Stomach smooth muscle (tissue), 2 donors: ENCODE measurements at regions not wholly inside any gene's neighbourhood (a gene's known extent, or its start where the extent isn't known, plus 50 kb on each side); places are given as distances from the start of the nearest gene placed in this dataset.

ENCODE experiments used
- H3K27ac ChIP-seq: one replicate; pipeline ENCODE4 v1.7.0; 2013; ENCODE audit warnings: mild to moderate bottlenecking, low read length, inconsistent platforms
- H3K27me3 ChIP-seq, 2 donors: one replicate each; pipeline ENCODE4 v1.7.0; 2013; ENCODE audit warnings: low read length in 2 of 2; ENCODE audit not compliant: insufficient read depth in 2 of 2, control insufficient read depth in 1 of 2
- H3K36me3 ChIP-seq, 2 donors: one replicate each; pipeline ENCODE4 v1.7.0; 2013; ENCODE audit warnings: low read length in 2 of 2; ENCODE audit not compliant: control insufficient read depth in 2 of 2, insufficient read depth in 2 of 2
- H3K4me1 ChIP-seq: one replicate; pipeline ENCODE4 v1.7.0; 2013; ENCODE audit warnings: low read length; ENCODE audit not compliant: control insufficient read depth, insufficient read depth
- H3K4me3 ChIP-seq, 2 donors: one replicate each; pipeline ENCODE4 v1.7.0; 2013; ENCODE audit warnings: low read length in 2 of 2
- H3K9ac ChIP-seq, 2 donors: one replicate each; pipeline ENCODE4 v1.7.0; 2013; ENCODE audit warnings: low read length in 2 of 2, mild to moderate bottlenecking in 1 of 2
- H3K9me3 ChIP-seq, 2 donors: one replicate each; pipeline ENCODE4 v1.7.0; 2013; ENCODE audit warnings: low read length in 2 of 2; ENCODE audit not compliant: control insufficient read depth in 2 of 2
- donor health status: healthy.
- donor health status: Pancreatic carcinoma.

GRCh38 chr12:29971446-29971845 is 187.7 kb upstream of the TMTC1 start:
- H3K36me3 ChIP-seq, result no peaks in the 10 kb centered on the region
- H3K4me3 ChIP-seq, result no peak overlapping the region
- no peak overlapping the region for H3K9ac ChIP-seq
- H3K4me1 ChIP-seq, result no peaks in the 10 kb centered on the region
- H3K27me3 ChIP-seq, result no peaks in the 10 kb centered on the region
- no peak overlapping the region for H3K27ac ChIP-seq
- H3K9me3 ChIP-seq, result no peaks in the 10 kb centered on the region

GRCh38 chr12:29970501-29970900 is 186.8 kb upstream of the TMTC1 start:
- H3K4me3 ChIP-seq, result no peak overlapping the region
- H3K27me3 ChIP-seq, result no peaks in the 10 kb centered on the region
- H3K4me1 ChIP-seq, result no peaks in the 10 kb centered on the region
- no peaks in the 10 kb centered on the region for H3K9me3 ChIP-seq
- no peak overlapping the region for H3K9ac ChIP-seq
- no peak overlapping the region for H3K27ac ChIP-seq
- H3K36me3 ChIP-seq, result no peaks in the 10 kb centered on the region

GRCh38 chr12:29962276-29963035 is 178.7 kb upstream of the TMTC1 start:
- Histone ChIP-seq H3K4me3 (no peak overlapping the region), H3K27ac (no peak overlapping the region), H3K36me3 (no peaks in the 10 kb centered on the region), H3K9ac (no peak overlapping the region), H3K9me3 (no peaks in the 10 kb centered on the region), H3K4me1 (no peaks in the 10 kb centered on the region), H3K27me3 (no peaks in the 10 kb centered on the region)

GRCh38 chr12:29961231-29961630 is 177.5 kb upstream of the TMTC1 start:
- no peak overlapping the region for H3K27ac ChIP-seq
- H3K9ac ChIP-seq, result no peak overlapping the region
- no peaks in the 10 kb centered on the region for H3K27me3 ChIP-seq
- no peaks in the 10 kb centered on the region for H3K4me1 ChIP-seq
- H3K4me3 ChIP-seq, result no peak overlapping the region
- no peaks in the 10 kb centered on the region for H3K9me3 ChIP-seq
- no peaks in the 10 kb centered on the region for H3K36me3 ChIP-seq

- Histone ChIP-seq H3K27ac (no peak overlapping the region), H3K9ac (no peak overlapping the region), H3K9me3 (no peaks in the 10 kb centered on the region), H3K27me3 (no peaks in the 10 kb centered on the region), H3K4me3 (no peak overlapping the region), H3K36me3 (no peaks in the 10 kb centered on the region), H3K4me1 (no peaks in the 10 kb centered on the region)
Observed at GRCh38 chr12:29960122-29960521, 176.4 kb upstream of the TMTC1 start.

- Histone ChIP-seq H3K9ac (no peak overlapping the region), H3K4me3 (no peak overlapping the region), H3K27ac (no peak overlapping the region), H3K9me3 (no peaks in the 10 kb centered on the region), H3K4me1 (no peaks in the 10 kb centered on the region), H3K27me3 (no peaks in the 10 kb centered on the region), H3K36me3 (no peaks in the 10 kb centered on the region)
Observed at GRCh38 chr12:29957835-29958234, 174.1 kb upstream of the TMTC1 start.

- H3K27ac ChIP-seq, result no peak overlapping the region
- no peaks in the 10 kb centered on the region for H3K9me3 ChIP-seq
- H3K4me3 ChIP-seq, result no peak overlapping the region
- H3K36me3 ChIP-seq, result no peaks in the 10 kb centered on the region
- no peaks in the 10 kb centered on the region for H3K27me3 ChIP-seq
- H3K4me1 ChIP-seq, result no peaks in the 10 kb centered on the region
- H3K9ac ChIP-seq, result no peak overlapping the region
Observed at GRCh38 chr12:29945904-29946303, 162.2 kb upstream of the TMTC1 start.

GRCh38 chr12:29944269-29945000 is 160.7 kb upstream of the TMTC1 start:
- no peaks in the 10 kb centered on the region for H3K27me3 ChIP-seq
- H3K4me1 ChIP-seq, result no peaks in the 10 kb centered on the region
- H3K9me3 ChIP-seq, result no peaks in the 10 kb centered on the region
- no peak overlapping the region for H3K27ac ChIP-seq
- no peak overlapping the region for H3K4me3 ChIP-seq
- no peak overlapping the region for H3K9ac ChIP-seq
- no peaks in the 10 kb centered on the region for H3K36me3 ChIP-seq

- Histone ChIP-seq H3K4me1 (no peaks in the 10 kb centered on the region), H3K27ac (no peak overlapping the region), H3K9ac (no peak overlapping the region), H3K4me3 (no peak overlapping the region), H3K9me3 (no peaks in the 10 kb centered on the region), H3K36me3 (no peaks in the 10 kb centered on the region), H3K27me3 (no peaks in the 10 kb centered on the region)
Observed at GRCh38 chr12:29943683-29944082, 159.9 kb upstream of the TMTC1 start.

- Histone ChIP-seq H3K36me3 (no peaks in the 10 kb centered on the region), H3K27ac (no peak overlapping the region), H3K4me1 (no peaks in the 10 kb centered on the region), H3K27me3 (no peaks in the 10 kb centered on the region), H3K9ac (no peak overlapping the region), H3K4me3 (no peak overlapping the region), H3K9me3 (no peaks in the 10 kb centered on the region)
Observed at GRCh38 chr12:29940811-29941210, 157.1 kb upstream of the TMTC1 start.

GRCh38 chr12:29930503-29930902 is 146.8 kb upstream of the TMTC1 start:
- Histone ChIP-seq H3K27me3 (no peaks in the 10 kb centered on the region), H3K9ac (no peak overlapping the region), H3K9me3 (no peaks in the 10 kb centered on the region), H3K4me1 (no peaks in the 10 kb centered on the region), H3K27ac (no peak overlapping the region), H3K36me3 (no peaks in the 10 kb centered on the region), H3K4me3 (no peak overlapping the region)
